LNCAP (cell line): ENCODE measurements at regions not wholly inside any gene's neighbourhood (a gene's known extent, or its start where the extent isn't known, plus 50 kb on each side); places are given as distances from the start of the nearest gene placed in this dataset.

Experiments
- TF ChIP-seq, protein P1 (sequence below): fragments of 450-650 bp; IDR thresholded peaks from 2 replicates; pipeline ENCODE4 v1.5.1; 2017; ENCODE audit warnings: mild to moderate bottlenecking

- TF ChIP-seq, protein P1, sequence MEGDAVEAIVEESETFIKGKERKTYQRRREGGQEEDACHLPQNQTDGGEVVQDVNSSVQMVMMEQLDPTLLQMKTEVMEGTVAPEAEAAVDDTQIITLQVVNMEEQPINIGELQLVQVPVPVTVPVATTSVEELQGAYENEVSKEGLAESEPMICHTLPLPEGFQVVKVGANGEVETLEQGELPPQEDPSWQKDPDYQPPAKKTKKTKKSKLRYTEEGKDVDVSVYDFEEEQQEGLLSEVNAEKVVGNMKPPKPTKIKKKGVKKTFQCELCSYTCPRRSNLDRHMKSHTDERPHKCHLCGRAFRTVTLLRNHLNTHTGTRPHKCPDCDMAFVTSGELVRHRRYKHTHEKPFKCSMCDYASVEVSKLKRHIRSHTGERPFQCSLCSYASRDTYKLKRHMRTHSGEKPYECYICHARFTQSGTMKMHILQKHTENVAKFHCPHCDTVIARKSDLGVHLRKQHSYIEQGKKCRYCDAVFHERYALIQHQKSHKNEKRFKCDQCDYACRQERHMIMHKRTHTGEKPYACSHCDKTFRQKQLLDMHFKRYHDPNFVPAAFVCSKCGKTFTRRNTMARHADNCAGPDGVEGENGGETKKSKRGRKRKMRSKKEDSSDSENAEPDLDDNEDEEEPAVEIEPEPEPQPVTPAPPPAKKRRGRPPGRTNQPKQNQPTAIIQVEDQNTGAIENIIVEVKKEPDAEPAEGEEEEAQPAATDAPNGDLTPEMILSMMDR, result no peak
Observed at GRCh38 chr6:22030730-22031619, 265.9 kb downstream of the PRL start.

GRCh38 chr6:22035690-22036089 lies 261.1 kb downstream of the PRL start:
- TF ChIP-seq, protein P1, result no peak

- TF ChIP-seq, protein P1, result no peak
Observed at GRCh38 chr6:22036275-22036674, 260.6 kb downstream of the PRL start.

- TF ChIP-seq, protein P1, result no peak
Observed at GRCh38 chr6:22036699-22037098, 260.1 kb downstream of the PRL start.

- TF ChIP-seq, protein P1, result no peak
Observed at GRCh38 chr6:22041797-22042480, 254.9 kb downstream of the PRL start.

GRCh38 chr6:22042706-22043105 lies 254.1 kb downstream of the PRL start:
- TF ChIP-seq, protein P1, result no peak

DNA sequence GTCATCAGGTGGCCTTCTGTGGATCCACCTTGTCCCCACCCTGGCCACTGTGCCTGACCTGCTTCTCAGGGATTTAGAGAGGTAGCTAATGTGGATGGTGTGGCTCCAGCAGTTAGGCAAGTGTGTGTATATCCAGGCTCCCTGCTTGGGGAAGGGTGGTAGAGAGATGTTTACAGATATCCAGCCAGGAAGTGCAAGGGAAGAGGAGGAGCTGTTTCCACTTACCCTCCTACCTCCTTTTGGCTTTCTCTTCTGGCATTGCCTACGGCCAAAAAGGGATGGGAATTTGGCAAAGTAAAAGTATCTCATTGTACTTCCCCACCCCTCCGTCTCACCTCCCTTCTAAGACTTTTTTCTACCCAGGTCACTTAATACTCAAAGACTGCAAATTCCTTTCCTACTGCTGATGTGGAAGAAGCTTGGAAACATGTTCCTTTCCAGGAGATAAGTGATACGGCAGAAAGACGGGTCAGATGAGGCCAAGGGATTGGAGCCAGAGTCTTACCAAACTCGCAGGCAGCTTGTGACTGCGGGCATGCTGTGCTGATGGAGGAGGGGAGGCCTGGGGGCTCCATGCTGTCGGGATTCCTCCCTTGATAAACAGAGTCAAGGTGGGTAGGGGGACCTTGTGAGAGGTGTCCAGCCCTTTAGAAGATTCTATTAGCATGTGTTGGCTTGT lies 253.4 kb downstream of the PRL start:
- TF ChIP-seq, protein P1, result no peak
